ENCODE measurements at regions not wholly inside any gene's neighbourhood (a gene's known extent, or its start where the extent isn't known, plus 50 kb on each side); places are given as distances from the start of the nearest gene placed in this dataset.

DNA sequence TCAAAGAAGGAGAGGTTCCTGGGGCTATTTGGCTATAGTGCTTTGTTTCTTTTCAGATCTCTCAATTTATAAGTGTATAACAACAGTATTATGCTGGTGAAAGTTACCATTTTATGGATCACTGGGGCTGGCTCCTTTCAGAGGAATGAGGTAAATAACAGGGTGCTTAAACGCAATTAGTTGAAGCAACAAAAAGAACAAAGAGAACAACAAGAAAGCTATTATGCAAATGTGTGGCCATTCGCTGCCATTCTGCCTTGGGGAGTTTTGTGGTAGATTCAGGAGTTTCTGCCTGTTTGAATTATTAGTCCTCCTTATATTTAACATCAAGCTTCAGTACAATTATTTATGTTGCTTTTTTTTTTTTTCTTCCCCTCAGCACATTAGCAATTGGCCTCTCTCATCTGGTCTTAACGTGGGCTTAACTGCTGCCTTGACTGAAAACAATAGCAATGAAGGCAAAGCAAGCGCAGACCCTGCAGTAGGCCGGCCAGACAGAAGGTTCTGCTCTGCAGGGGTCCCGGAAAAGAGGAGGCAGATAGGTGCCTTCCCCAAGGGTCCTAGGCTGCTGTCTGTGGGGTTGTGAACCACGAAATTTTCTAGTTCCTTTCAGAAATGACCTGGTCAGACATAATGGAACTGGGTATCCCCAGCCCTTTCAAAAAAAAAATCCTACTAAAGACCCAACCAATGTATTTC lies 339.9 kb upstream of the PODXL start:
- no peak for DNase-seq

DNA sequence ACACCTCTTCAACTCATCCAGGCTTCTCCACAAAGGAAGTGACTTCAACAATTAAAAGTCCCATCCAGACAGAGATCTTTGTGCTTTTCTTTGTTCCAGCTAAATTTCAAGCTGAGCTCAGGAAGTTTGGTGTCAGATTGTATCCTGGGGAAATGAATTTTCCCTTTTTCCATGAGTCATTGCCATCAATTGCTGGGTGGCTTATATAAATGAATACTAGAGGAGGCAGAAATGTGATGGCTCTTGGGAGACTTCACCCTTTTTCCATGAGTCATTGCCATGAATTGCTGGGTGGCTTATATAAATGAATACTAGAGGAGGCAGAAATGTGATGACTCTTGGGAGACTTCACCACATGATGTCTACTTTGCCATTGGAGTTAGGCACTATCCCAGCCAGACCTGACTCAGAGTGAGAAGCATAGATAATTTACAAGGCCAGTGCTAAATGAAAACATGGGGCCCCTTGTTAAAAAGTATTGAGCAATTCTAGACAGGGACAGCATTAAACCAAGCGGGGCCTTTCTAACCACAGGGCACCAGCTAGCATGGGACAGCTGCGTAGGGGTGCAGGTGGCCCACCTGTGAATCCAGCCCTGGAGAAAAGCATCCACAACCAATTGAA lies 339.2 kb upstream of the PODXL start:
- no peak for DNase-seq

DNA sequence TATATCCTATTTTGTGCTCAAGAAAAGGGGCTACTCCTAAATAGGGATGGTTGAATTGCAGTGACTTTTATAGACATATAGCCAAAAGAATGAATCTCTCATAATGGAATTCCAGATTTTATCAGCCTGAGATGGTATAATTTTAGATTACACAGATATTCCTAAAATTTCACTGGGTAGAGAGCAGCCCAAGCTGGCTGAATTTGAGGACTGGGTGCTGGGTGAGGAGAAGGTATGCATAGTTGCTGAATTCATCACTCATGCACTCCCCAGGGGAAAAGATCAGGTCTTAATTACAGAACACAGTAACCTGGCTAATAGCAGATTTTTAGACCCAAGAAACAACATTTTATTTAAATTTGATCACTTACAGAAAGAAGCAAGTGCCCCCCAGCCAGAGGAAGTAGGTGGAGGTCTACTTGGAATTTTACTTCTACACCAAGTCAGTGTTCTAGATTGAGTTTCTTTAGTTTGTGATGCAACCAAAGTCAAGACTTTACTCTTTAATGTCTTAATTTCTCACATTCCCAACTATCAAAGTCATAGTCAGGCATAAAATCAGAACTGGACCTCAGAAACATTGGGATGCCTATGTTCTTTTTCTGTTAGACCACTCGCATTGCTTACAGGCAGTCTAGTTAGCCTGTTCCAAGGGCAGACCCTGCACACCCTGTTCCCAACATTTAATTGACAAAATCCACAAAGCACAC lies 337.4 kb upstream of the PODXL start:
- no peak for DNase-seq

DNA sequence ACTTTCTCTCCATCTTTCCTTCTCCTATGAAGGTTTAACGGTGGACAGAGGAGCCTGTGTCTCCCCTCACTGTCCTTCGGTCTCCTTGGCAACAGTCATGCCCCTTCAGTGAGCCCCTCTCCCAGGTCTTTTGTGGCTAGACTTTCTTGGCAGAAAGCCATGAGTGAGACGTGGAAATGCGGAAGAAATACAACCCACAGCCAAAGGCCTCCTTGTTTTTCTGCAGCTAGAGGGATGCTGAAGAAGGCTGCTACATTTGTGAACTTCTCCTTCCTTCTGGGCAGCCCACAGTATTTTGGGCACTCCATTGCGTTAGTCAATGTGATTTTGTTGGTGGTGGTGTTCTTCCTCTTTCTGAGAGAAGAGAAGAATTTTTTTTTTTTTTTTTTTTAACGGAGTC lies 333.7 kb upstream of the PODXL start:
- peak; percentile 81 for DNase-seq

DNA sequence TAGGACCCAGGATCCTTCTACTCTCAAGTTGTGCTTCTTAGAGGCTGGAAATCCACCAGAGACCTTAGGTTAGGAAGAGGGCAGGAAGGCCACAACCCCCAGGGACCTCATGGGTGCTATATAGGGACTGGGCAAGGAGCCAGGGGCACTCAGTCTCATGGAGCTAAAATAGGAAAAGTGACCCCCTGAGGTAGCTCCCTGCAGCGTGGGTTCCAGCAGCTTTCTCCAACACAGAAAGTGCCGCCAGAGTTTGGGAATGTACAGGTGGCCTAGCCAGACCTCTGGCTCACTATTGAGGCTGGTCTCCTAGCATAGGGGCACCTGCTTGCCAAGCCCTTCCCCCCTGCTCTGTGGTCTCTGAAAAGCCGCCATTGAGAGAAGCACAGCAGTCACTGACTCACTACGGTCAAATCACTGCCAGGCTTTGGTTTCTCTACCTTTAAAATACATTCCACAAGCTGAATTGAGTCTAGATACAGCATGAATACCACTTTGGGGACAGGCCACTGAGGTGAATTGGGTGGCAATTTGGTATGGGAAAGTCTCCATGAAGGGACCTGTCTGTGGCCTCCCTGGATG lies 333.2 kb upstream of the PODXL start:
- no peak for DNase-seq

DNA sequence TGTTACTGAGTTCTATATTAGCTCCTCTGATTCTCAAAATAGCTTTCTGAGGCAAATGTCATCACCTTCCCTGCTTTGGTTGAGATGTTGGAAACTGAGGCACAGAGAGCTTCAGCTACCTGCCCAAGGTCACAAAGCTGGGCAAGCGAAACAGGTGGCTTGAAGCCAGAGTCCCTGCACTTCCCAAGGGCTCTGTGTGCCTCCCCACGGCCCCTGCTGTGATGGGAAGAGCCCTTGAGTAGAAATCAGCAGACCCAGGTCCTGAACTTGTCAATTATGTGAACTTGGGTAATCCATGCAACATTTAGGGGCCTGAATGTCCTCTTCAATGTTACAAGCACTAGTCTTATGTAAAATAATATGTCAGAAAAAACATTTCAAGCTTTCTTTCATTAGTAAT lies 327.3 kb upstream of the PODXL start:
- DNase-seq: no peak

DNA sequence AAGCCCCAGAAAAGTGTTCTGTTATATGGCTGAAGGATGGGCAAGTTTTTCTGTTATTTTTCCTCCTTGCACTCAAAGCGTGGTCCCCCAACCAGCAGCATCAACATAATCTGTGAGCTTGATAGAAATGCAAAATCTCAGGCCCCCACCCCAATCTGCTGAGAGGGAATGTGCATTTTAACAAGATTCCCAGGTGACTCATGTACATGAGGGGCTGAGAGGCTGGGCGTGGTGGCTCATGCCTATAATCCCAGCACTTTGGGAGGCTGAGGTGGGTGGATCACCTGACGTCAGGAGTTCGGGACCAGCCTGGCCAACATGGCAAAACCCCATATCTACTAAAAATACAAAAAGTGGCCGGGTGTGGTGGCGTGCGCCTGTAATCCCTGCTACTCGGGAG lies 326.8 kb upstream of the PODXL start:
- no peak for DNase-seq

DNA sequence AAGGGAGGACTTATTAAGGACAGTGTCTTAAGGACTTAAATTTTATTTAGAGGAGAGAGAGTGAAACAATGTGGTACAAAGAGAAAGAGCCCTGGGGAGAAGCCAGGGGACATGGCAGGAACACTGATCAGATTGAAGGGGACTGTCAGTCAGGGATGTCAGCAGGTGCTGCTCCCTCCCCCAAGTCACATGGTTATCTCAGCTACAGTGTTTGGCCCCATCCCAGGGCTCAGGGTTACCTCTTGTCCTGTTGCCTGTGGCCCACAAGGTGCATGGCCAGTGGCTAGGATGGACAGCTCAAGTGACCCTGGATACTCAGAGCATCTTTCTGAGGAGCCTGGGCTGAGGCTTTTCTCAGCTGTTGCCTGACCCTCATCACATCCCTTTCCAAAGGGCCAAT lies 325.9 kb upstream of the PODXL start:
- DNase-seq: no peak

DNA sequence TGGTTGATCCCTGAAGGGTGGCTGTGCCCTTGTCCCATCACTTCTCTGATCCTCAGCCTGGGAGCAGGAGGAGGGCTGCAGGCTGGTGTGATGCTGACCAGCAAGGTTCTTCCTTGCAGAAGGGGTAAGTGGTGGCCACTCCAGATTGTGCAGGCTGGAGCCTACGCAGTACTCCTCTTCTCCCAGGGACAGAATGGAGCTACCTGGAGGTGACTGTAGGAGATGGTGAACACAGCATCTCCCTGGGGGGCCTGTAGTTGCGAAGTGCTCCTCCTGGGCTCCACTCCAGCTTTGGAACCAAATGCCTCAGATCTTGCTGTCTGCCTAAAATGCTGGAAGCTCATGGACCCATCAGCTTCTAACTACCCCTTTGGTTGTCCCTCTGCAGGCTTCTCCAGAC lies 323.6 kb upstream of the PODXL start:
- no peak for DNase-seq

DNA sequence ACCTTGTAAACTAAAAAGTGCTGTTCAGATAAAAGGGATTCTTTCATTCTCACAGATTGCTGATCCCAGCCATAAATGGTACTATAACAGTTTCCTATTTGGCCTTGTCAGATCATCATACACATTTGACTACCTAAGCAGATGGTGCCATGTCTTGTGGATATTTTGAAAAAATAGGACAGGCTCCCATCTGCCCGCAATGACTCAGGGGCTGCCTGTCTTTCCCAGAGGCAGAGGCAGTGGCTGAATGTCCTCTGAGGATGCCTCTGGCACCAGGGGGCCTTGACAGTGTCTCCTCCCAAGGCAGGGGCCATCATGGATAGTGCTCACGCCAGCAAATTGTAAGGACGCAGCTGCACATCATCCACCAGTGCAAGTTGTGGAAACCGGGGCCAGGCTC lies 323.0 kb upstream of the PODXL start:
- DNase-seq: no peak

DNA sequence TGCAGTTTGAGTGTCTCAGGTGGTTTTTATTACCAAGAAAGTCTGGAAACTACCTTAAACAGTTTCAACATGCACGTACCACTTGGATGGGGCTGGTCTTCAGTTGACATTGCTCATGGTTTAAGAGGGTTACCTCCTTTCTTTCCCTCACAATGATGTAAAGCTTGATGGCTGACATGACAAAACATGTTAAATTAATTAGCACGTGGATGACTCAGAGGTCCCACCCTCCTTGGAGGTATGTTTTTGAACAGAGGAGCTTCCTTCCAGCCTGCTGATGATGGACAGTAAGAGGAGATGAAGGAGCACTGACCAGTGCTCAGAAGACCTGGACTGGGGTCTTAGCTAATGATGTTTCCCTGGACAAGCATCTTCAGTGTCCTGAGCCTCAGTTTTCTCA lies 322.3 kb upstream of the PODXL start:
- no peak for DNase-seq

DNA sequence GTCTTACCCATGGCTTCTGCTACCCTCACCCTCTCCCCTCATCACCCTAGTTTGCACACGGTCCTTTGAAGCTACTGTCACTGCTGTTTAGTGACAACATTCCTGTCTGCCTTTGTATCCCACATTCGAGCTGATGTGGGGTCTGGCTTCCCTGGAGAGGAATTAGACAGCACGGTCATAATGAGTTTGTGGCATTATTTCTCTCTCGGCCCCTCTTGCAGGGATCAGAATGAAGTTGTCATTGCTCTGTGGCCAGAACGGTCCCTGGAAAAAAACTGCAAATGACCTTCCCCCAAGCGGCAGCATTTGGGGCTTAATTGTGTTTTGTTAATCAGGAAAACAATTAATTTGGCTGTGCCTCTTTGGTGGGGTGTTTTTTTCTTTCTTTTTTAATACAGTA lies 317.2 kb upstream of the PODXL start:
- DNase-seq: no peak

DNA sequence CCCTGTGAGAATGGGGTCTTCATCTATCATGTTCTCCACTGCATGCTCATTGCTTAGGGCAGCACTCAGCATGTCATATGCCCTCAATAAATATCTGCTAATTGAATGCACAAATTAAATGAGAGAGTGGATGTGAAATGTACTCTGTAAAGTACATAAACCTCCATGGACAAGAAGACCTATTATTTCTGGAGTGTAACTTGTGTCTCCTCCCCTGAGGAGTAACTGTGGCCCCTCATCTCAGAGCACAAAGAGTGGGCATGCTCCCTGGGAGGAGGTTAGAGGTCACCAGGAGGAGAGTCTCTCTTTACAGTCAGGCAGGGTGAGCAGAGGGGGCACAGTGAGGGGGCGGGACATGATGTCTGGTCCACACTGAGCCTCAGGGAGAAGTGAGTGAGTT lies 313.6 kb upstream of the PODXL start:
- DNase-seq: no peak

DNA sequence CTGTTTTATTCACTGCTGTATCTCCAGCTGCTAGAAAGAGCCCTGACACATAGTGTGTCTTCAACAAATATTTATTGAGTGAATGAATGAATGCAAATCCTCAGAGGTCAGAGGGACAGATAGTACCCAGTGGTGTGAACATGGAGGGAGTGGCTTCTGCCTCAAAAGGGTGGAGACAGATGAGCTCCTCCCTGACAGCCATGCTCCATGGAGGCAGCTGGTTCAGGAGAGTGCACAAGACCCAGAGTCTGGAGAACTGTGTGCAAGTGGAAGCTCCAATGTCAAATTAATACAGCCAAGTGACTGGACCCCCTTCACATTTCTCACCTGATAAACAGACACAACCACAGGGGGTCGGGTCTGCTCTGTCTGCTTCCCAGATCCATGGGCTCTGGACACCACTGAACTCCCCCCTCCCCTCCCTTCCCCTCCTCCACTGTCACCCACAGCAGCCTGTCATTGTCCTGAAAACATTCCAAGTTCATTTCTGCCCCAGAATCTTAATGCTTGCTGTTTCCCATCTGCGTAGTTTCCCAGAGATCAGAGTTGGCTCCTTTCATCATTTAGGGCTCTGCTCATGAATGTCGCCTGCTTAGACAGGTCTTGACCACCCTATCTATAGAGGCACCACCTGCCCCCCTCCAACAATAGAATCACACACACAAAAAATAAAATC lies 312.9 kb upstream of the PODXL start:
- no peak for DNase-seq

DNA sequence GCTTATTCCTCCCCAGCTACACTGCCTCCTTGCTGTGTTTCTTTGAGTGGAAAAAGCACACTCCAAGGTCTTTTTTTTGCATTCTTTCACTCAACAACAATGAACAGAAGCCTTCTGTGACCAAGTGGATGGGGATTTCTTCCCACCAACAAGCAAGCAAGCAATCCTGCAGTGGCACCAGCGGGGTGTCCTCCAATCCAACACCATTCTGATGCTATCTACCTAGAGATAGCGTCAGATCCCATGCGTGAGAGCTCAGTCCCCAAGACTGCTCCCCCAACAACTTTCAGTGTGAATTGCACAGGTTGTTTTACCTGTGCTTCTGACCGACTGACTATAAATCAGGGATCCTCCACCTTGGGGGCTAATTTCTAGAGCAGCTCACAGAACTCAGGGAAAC lies 311.0 kb upstream of the PODXL start:
- DNase-seq: no peak

DNA sequence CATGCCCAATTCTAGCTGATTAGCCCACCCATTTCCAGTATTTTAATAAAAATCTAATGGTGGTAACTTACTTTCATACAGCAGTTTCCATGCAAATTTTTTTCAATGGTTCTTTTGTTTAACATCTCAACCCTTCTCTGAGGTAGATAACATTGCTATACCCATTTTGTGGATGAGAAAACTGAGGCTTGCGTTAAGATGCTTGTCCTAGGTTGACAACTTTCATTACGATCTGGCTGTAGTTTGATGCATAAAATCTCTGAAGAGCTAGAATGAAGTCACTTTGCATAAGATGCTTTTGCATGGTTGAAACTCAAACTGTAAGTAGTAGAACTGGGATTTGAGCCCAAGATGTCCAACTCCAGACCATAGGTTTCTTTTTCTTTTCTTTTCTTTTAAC lies 309.5 kb upstream of the PODXL start:
- DNase-seq: no peak

DNA sequence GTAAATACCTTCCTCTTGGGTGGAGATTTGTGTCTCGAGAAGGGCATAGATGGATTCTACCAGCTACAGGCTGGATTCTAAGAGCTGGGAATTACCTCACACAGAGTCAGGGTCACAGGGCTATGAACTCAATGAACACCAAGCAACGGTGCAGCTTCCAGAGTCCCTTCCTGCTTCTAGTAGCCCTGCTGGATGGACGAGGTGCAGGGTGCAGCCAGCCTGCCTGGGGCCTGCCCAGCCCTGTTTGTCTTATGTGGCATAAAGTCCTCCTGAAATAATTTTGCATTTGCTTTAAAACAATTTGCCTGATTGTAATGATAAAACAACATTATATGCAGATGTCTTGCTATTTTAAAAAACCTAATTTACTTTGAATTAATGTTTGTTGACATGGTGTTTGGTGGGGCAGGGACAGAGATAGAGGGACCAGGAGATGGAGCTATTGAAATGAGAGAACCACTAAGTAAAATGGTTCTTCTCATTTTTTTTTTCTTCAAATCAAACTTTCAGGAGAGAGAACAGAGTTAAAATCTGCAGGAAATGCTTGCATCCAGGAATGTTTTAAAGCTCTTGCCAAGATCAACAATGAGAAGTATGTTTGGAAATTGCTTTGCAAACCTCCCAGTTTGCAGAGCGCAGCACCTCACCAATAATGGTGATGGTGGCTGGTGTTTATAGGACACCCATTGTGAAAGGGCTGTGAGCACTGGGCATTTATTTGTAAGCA lies 305.4 kb upstream of the PODXL start:
- DNase-seq: no peak

DNA sequence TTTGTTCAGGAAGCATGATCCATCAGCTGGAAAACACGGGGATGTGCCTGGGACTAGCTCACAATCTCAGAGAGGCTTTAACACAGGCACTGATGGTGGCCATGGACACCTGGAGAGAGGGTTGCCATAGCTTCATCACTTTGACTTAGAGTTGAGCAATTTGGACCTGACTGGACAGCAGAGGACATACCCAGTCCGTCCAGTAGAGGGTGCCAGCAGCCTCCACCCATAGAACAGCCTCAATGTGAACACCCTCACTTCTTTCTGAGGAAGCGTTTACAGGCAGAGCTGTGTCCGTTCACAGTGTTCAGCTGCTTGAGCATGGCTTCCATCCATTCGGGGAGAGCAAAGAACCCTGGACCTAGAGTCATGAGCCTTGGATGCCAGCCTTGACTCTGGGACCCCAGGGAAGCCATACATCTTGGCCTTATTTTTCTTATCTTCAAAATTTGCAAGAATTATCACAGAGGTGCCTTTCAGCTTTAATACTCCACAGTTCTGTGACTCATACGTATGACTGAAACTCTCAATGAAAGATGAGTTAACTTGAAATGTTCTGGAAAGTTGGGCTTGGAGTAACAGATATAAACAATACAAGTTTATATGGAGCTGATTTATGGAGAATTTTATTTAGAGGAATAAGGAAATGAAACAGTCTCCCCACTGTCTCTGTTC lies 302.9 kb upstream of the PODXL start:
- peak; percentile 15 for DNase-seq

DNA sequence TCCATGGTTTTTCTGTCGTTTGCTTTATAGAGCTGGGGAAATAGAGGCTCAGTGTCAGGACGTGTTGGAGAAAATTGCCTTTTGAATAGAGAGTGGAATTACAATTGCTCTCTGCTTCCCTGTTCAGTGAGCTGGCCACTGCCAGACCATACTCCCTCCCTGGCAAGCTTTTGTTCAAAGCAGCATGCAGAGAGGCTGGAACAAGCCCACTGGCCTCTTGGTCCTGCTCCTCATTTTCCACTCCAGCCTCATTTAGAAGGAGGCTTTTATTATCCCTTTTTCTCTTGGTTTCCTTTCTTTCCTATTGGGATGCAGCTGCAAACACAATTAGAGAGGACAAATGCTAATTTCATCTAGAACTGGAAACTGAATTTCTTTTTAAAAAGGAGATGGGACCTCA lies 302.2 kb upstream of the PODXL start:
- DNase-seq: no peak

DNA sequence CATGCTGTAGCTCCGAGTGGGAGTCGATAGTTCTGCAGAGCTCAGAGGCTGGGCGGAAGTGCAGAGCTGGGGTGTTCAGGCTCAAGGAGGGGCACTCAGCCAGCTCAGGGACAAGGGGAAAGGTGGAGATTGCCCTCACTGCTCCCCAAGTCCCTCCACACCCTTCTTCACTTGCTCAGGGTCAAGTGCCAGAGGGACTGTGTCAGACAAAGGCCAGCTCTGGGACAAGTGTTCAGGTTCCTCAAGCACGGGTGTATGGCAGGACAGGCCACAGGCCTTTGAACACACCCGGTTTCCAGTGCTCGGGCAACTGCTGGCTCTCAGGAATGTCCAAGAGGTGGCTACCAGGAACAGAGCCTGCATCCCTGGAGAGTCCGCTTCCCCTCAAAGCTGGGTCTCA lies 293.0 kb upstream of the PODXL start:
- DNase-seq: no peak

DNA sequence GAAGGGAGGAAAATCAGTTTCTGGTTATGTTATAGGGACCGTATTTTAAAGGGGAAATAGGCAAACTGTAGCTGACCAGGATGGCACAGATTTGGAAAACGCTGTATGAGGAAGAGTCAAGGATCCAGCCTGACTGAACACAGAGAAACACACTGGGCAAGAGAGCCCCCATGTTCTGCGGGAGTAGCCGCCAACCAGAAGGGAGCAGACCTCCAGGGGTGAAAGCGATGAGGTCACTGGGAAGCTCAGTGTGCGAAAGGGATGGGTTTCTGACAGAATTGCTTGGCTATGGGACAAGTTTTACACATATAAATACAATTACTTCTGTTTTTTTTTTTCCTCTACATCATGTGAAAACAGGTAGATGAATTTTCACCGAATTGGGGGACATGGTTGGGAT lies 291.6 kb upstream of the PODXL start:
- no peak for DNase-seq

DNA sequence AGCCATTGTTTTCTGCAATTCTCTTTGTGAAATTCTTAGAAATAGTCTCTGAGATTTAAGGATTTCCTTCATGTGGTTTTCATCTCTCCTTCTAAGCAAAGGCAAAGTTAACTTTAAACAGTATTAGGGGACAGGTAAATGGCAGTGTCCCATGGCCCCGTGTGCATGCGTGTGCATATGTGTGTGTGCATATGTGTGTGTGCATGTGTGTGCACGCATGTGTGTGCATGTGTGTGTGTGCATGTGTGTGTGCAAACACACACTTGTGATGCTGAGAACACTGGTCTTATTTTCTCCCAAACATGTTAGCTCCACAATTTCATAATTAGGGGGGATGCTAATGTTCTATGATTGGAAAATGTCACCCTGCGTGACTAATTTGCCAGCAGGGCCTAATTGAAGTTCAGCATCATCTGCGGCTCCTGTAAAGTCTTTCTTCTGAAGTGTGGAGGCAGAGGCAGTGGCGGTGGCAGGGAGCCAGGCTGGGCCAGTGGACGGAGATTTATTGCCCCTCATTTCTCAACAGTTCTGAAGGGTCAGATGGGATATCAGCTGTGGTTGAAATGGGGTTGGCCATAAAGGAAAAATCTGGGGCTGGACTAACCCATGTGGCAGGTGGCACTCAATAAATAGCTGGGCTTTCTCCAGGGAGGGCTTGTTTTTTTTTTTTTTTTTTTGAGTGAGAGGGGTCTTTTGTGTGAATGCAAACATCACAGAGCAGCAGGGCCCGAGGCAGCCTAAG lies 289.3 kb upstream of the PODXL start:
- no peak for DNase-seq

Measured in GDM1 (cell line).